HG02973 (cell line): ENCODE measurements at regions not wholly inside any gene's neighbourhood (a gene's known extent, or its start where the extent isn't known, plus 50 kb on each side); places are given as distances from the start of the nearest gene placed in this dataset.
"Not testable (repeated sequence)": the region's sequence is repeated elsewhere in the genome, so short reads cannot be mapped to it uniquely, and the experiment has no call there.

Experiments
- ATAC-seq: cut with Tn5 transposase; IDR thresholded peaks from one replicate; pipeline ENCODE4 v1.9.1; 2021; ENCODE audit warnings: moderate library complexity; ENCODE audit not compliant: unreplicated experiment

GRCh38 chr3:153640689-153641665 lies 479.0 kb downstream of the RAP2B start:
- no peak for ATAC-seq

GRCh38 chr3:153642576-153642975 lies 478.6 kb upstream of the ARHGEF26 start:
- not testable (repeated sequence) for ATAC-seq

GRCh38 chr3:153643471-153643870 lies 477.7 kb upstream of the ARHGEF26 start:
- ATAC-seq = not testable (repeated sequence)

GRCh38 chr3:153649286-153649839 lies 471.8 kb upstream of the ARHGEF26 start:
- no peak for ATAC-seq

- ATAC-seq = no peak
These were observed 469.1 kb upstream of the ARHGEF26 start for GRCh38 chr3:153652076-153652475.

- no peak for ATAC-seq
These were observed 464.1 kb upstream of the ARHGEF26 start for GRCh38 chr3:153657046-153657445.

GRCh38 chr3:153657461-153657860 lies 463.7 kb upstream of the ARHGEF26 start:
- no peak for ATAC-seq

- no peak for ATAC-seq
These were observed 463.1 kb upstream of the ARHGEF26 start for GRCh38 chr3:153658136-153658535.

- ATAC-seq = no peak
These were observed 454.0 kb upstream of the ARHGEF26 start for GRCh38 chr3:153666991-153667740.

GRCh38 chr3:153669527-153669926 lies 451.7 kb upstream of the ARHGEF26 start:
- ATAC-seq = no peak

- ATAC-seq = no peak
These were observed 450.6 kb upstream of the ARHGEF26 start for GRCh38 chr3:153670577-153670976.

- no peak for ATAC-seq
These were observed 447.3 kb upstream of the ARHGEF26 start for GRCh38 chr3:153673853-153674252.

- ATAC-seq = no peak
These were observed 441.5 kb upstream of the ARHGEF26 start for GRCh38 chr3:153679714-153680113.

- no peak for ATAC-seq
These were observed 440.7 kb upstream of the ARHGEF26 start for GRCh38 chr3:153680526-153680925.

- no peak for ATAC-seq
These were observed 440.1 kb upstream of the ARHGEF26 start for GRCh38 chr3:153681057-153681456.

GRCh38 chr3:153688301-153689120 lies 432.7 kb upstream of the ARHGEF26 start:
- ATAC-seq = no peak

- no peak for ATAC-seq
These were observed 428.0 kb upstream of the ARHGEF26 start for GRCh38 chr3:153693207-153693606.

- no peak for ATAC-seq
These were observed 419.1 kb upstream of the ARHGEF26 start for GRCh38 chr3:153702106-153702505.

GRCh38 chr3:153704115-153704514 lies 417.1 kb upstream of the ARHGEF26 start:
- ATAC-seq = no peak

- ATAC-seq = no peak
These were observed 414.5 kb upstream of the ARHGEF26 start for GRCh38 chr3:153706706-153707105.

GRCh38 chr3:153714016-153714415 lies 407.2 kb upstream of the ARHGEF26 start:
- no peak for ATAC-seq
